GM12878 (cell line): ENCODE measurements at regions not wholly inside any gene's neighbourhood (a gene's known extent, or its start where the extent isn't known, plus 50 kb on each side); places are given as distances from the start of the nearest gene placed in this dataset.

Source experiments
- FOS ChIP-seq: IDR thresholded peaks from 3 replicates; pipeline ENCODE4 v1.6.1; 2011; ENCODE audit warnings: borderline replicate concordance; ENCODE audit not compliant: insufficient read length; ENCODE audit errors: extremely low read depth
- IKZF2 ChIP-seq, 2 experiments: fragments of 450-650 bp; IDR thresholded peaks; 2 replicates each; pipeline ENCODE4 v1.6.1; 2017; ENCODE audit warnings: mild to moderate bottlenecking in 2 of 2, moderate library complexity in 2 of 2
- KLF5 ChIP-seq: fragments of 450-650 bp; IDR thresholded peaks from 2 replicates; pipeline ENCODE4 v1.6.1; 2014; ENCODE audit warnings: mild to moderate bottlenecking; ENCODE audit not compliant: partially characterized antibody
- POU2F2 ChIP-seq: IDR thresholded peaks from 3 replicates; pipeline ENCODE4 v1.6.1; 2011; ENCODE audit warnings: low read depth, mild to moderate bottlenecking, low read length, borderline replicate concordance
- STAT3 ChIP-seq: IDR thresholded peaks from 2 replicates; pipeline ENCODE4 v1.6.1; 2011; ENCODE audit warnings: low read depth, low read length, improper control_type of control experiment
- TF ChIP-seq, protein P1 (sequence below): IDR thresholded peaks from 2 replicates; pipeline ENCODE4 v1.6.1; 2012; ENCODE audit warnings: low read depth, low read length, improper control_type of control experiment
- TF ChIP-seq, protein P2 (sequence below): IDR thresholded peaks from 2 replicates; pipeline ENCODE4 v1.6.1; 2012; ENCODE audit warnings: improper control_type of control experiment, low read depth, low read length; ENCODE audit not compliant: insufficient replicate concordance
- TF ChIP-seq, protein P3 (sequence below): IDR thresholded peaks from 2 replicates; pipeline ENCODE4 v1.6.1; 2011; ENCODE audit warnings: low read depth, mild to moderate bottlenecking, low read length, moderate library complexity, borderline replicate concordance; ENCODE audit errors: extremely low read depth

DNA sequence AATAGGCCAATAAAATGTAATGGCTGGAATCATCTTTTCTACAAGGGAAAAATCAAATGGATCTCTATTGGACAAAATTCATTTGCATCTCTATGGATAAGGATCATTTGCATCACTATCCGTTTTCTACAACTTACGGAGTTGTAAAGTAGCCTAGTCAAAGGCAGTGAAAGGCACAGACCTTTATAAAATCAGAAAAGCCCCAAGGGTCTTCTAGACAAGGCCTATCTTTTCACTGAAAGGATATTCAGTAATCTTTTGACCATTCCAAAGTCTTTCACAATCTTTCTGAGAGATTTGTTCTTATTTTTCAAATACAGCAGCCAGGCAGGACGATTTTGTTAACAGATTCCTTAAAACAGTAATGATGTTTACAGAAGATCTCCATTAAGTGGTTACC, 119.5 kb upstream of the JADE1 start (continued):
- TF ChIP-seq, protein P1, sequence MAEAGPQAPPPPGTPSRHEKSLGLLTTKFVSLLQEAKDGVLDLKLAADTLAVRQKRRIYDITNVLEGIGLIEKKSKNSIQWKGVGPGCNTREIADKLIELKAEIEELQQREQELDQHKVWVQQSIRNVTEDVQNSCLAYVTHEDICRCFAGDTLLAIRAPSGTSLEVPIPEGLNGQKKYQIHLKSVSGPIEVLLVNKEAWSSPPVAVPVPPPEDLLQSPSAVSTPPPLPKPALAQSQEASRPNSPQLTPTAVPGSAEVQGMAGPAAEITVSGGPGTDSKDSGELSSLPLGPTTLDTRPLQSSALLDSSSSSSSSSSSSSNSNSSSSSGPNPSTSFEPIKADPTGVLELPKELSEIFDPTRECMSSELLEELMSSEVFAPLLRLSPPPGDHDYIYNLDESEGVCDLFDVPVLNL, result no peak
- TF ChIP-seq FOS, result no peak
- no peak for TF ChIP-seq POU2F2
- TF ChIP-seq KLF5, result no peak
- TF ChIP-seq IKZF2 (IDR thresholded peaks at IDR 0.05), result no peak
- TF ChIP-seq, protein P2, sequence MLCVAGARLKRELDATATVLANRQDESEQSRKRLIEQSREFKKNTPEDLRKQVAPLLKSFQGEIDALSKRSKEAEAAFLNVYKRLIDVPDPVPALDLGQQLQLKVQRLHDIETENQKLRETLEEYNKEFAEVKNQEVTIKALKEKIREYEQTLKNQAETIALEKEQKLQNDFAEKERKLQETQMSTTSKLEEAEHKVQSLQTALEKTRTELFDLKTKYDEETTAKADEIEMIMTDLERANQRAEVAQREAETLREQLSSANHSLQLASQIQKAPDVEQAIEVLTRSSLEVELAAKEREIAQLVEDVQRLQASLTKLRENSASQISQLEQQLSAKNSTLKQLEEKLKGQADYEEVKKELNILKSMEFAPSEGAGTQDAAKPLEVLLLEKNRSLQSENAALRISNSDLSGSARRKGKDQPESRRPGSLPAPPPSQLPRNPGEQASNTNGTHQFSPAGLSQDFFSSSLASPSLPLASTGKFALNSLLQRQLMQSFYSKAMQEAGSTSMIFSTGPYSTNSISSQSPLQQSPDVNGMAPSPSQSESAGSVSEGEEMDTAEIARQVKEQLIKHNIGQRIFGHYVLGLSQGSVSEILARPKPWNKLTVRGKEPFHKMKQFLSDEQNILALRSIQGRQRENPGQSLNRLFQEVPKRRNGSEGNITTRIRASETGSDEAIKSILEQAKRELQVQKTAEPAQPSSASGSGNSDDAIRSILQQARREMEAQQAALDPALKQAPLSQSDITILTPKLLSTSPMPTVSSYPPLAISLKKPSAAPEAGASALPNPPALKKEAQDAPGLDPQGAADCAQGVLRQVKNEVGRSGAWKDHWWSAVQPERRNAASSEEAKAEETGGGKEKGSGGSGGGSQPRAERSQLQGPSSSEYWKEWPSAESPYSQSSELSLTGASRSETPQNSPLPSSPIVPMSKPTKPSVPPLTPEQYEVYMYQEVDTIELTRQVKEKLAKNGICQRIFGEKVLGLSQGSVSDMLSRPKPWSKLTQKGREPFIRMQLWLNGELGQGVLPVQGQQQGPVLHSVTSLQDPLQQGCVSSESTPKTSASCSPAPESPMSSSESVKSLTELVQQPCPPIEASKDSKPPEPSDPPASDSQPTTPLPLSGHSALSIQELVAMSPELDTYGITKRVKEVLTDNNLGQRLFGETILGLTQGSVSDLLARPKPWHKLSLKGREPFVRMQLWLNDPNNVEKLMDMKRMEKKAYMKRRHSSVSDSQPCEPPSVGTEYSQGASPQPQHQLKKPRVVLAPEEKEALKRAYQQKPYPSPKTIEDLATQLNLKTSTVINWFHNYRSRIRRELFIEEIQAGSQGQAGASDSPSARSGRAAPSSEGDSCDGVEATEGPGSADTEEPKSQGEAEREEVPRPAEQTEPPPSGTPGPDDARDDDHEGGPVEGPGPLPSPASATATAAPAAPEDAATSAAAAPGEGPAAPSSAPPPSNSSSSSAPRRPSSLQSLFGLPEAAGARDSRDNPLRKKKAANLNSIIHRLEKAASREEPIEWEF, result no peak
- TF ChIP-seq, protein P3, sequence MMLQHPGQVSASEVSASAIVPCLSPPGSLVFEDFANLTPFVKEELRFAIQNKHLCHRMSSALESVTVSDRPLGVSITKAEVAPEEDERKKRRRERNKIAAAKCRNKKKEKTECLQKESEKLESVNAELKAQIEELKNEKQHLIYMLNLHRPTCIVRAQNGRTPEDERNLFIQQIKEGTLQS, result no peak
- no peak for TF ChIP-seq STAT3
